NB4 (cell line): ENCODE measurements at regions not wholly inside any gene's neighbourhood (a gene's known extent, or its start where the extent isn't known, plus 50 kb on each side); places are given as distances from the start of the nearest gene placed in this dataset.

ENCODE experiments used
- DNase-seq: peaks from one replicate; pipeline ENCODE4 v3.0.0; 2010; ENCODE audit warnings: low read depth
- H3K4me3 ChIP-seq: one replicate; pipeline ENCODE4 v1.5.1; 2011; ENCODE audit warnings: mild to moderate bottlenecking, low read depth, low read length, moderate library complexity
- CTCF ChIP-seq: IDR thresholded peaks from one replicate; pipeline ENCODE4 v1.5.1; 2012; ENCODE audit warnings: low read depth, low read length
- MAX ChIP-seq: IDR thresholded peaks from 2 replicates; pipeline ENCODE4 v1.6.1; 2011; ENCODE audit warnings: low read depth, low read length
- MYC ChIP-seq: IDR thresholded peaks from 2 replicates; pipeline ENCODE4 v1.6.1; 2011; ENCODE audit warnings: low read depth, low read length
- POLR2A ChIP-seq: IDR thresholded peaks from 2 replicates; pipeline ENCODE4 v1.6.1; 2011; ENCODE audit warnings: mild to moderate bottlenecking; ENCODE audit not compliant: insufficient read length; ENCODE audit errors: extremely low read depth

DNA sequence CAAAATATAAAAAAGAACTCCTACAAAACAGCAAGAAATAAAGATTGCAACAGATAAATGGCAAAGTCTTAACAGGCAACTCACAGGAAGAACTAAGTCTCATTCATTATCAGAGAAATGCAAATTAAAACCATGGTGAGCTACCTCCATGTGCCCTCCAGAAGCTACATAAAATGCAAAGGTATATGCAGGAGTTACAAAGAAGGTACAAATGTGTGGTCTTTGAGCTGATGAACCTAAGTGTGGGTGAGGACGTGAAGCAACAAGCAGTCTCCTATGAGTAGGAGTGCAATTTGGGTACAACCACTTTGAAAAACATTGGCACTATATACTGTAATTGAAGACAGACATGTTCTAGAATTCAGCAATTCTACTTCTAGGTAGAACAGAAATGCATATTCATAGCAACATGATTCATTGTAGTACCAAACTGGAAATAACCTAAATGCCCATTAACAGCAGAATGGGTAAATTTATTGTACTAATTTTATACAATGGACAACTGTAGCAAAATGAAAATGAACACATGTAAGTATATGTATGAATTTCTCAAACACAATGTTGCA, 61.6 kb upstream of the KCNMA1 start:
- no peak overlapping the region for H3K4me3 ChIP-seq
- no peak for TF ChIP-seq MYC
- DNase-seq: no peak

- H3K4me3 ChIP-seq: no peak overlapping the region
- DNase-seq: no peak
- TF ChIP-seq MYC (no peak), MAX (no peak), POLR2A (no peak)
These were observed 60.8 kb upstream of the KCNMA1 start for GRCh38 chr10:77698267-77698931.

DNA sequence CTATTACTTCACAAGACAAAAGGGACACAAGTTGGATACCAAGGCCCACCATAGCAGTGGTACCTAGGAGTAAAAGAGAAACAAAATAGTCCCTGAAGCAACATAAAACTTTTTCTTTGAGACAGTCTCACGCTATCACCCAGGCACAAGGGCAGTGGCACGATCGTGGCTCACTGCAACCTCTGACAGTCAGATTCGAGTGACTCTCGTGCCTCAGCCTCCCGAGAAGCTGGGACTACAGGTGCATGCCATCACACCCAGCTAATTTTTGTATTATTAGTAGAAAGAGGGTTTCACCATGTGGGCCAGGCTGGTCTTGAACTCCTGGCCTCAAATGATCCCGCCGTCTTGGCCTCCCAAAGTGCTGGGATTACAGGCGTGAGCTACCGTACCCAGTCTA, 59.0 kb upstream of the KCNMA1 start:
- TF ChIP-seq CTCF: no peak
- no peak for TF ChIP-seq MAX
- TF ChIP-seq POLR2A: no peak
- no peak for TF ChIP-seq MYC
- DNase-seq: no peak
- H3K4me3 ChIP-seq: no peak overlapping the region

DNA sequence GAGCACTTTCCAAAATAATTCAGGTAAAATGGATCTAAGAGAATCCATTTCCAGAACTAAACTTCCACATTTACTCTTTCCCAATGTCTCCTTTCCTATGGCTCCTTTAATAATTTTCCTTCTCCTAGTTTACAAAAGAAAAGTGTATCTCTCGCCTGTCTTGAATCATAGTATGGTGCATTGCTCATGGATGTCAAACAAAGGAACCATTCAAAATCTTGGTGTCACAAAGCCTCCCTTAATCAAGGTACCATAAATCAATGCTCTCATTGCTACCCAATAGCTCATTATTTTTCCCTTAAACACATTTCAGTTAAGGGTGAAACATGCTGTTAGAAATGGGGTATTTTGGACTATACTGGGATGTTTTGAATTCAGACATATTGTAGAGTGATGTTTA, 57.6 kb upstream of the KCNMA1 start:
- TF ChIP-seq POLR2A (no peak), MYC (no peak)
- no peak overlapping the region for H3K4me3 ChIP-seq
- DNase-seq: no peak

DNA sequence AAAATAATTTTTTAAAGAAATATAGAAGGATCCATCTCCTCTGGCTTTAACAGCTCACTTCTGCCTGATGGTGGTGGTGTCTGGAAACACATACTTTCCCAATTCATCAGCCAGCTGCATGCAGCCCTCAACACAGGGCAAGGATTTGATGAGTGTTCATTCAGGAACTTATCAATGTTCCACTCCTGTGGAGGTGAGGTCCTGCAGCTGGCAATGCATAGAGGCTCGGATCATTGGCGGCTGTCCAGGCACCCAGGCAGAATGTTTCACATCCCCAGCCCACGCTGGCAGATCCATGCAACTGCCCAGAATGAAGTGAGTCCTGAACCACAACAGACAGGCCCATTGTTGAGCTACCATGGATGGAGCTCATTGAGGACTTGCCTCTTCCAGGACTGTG, 55.2 kb upstream of the KCNMA1 start:
- no peak overlapping the region for H3K4me3 ChIP-seq
- no peak for DNase-seq
- TF ChIP-seq MAX (no peak), POLR2A (no peak), MYC (no peak), CTCF (no peak)

- DNase-seq: no peak
- H3K4me3 ChIP-seq: no peak overlapping the region
- TF ChIP-seq POLR2A (no peak), CTCF (no peak), MYC (no peak), MAX (no peak)
These were observed 51.7 kb upstream of the KCNMA1 start for GRCh38 chr10:77689339-77689738.

- no peak overlapping the region for H3K4me3 ChIP-seq
- TF ChIP-seq CTCF (no peak), MAX (no peak), MYC (no peak), POLR2A (no peak)
- no peak for DNase-seq
These were observed 50.0 kb upstream of the KCNMA1 start for GRCh38 chr10:77687621-77688020.
